Panc1 (cell line): ENCODE measurements at regions not wholly inside any gene's neighbourhood (a gene's known extent, or its start where the extent isn't known, plus 50 kb on each side); places are given as distances from the start of the nearest gene placed in this dataset.

Experiments used
- CTCF ChIP-seq: fragments of 450-650 bp; IDR thresholded peaks from 2 replicates; pipeline ENCODE4 v1.5.1; 2017; ENCODE audit warnings: mild to moderate bottlenecking
- POLR2AphosphoS5 ChIP-seq: IDR thresholded peaks from 2 replicates; pipeline ENCODE4 v1.6.1; 2012; ENCODE audit warnings: mild to moderate bottlenecking, low read depth, low read length, moderate library complexity

GRCh38 chr19:23998568-23998967 is 83.9 kb downstream of the ZNF726 start:
- TF ChIP-seq CTCF (no peak), POLR2AphosphoS5 (no peak)
